Chondrocyte (in vitro differentiated cells): ENCODE measurements at regions not wholly inside any gene's neighbourhood (a gene's known extent, or its start where the extent isn't known, plus 50 kb on each side); places are given as distances from the start of the nearest gene placed in this dataset.

Source experiments
- DNase-seq: peaks from one replicate; pipeline ENCODE4 v3.0.0; 2021; ENCODE audit warnings: mixed read lengths, low spot score
- H3K27ac Mint-ChIP-seq: one replicate; pipeline ENCODE4 v1.8.0; 2021; ENCODE audit warnings: mild to moderate bottlenecking, moderate library complexity, mixed read lengths; ENCODE audit not compliant: unreplicated experiment
- H3K27me3 Mint-ChIP-seq: 2 replicates; pipeline ENCODE4 v1.8.0; 2021; ENCODE audit warnings: low read depth, mixed read lengths
- H3K36me3 Mint-ChIP-seq: 2 replicates; pipeline ENCODE4 v1.8.0; 2021; ENCODE audit warnings: low read depth, mixed read lengths
- H3K4me1 Mint-ChIP-seq: 2 replicates; pipeline ENCODE4 v1.8.0; 2021; ENCODE audit warnings: low read depth, mild to moderate bottlenecking, mixed read lengths
- H3K4me3 Mint-ChIP-seq: one replicate; pipeline ENCODE4 v1.8.0; 2021; ENCODE audit warnings: mild to moderate bottlenecking, moderate library complexity, mixed read lengths; ENCODE audit not compliant: unreplicated experiment
- H3K9me3 Mint-ChIP-seq: 2 replicates; pipeline ENCODE4 v1.8.0; 2021; ENCODE audit warnings: low read depth, mixed read lengths
- CTCF ChIP-seq: fragments of 200-600 bp; sonication (generic); IDR thresholded peaks from 2 replicates; pipeline ENCODE4 v1.5.0; 2021; ENCODE audit warnings: antibody characterized with exemption, mild to moderate bottlenecking, moderate library complexity

- no peaks in the 10 kb centered on the region for H3K4me1 Mint-ChIP-seq
- TF ChIP-seq CTCF = no peak
- no peaks in the 10 kb centered on the region for H3K36me3 Mint-ChIP-seq
- H3K27ac Mint-ChIP-seq = no peak overlapping the region
- no peaks in the 10 kb centered on the region for H3K9me3 Mint-ChIP-seq
- H3K27me3 Mint-ChIP-seq = no peaks in the 10 kb centered on the region
- DNase-seq = no peak
- no peak overlapping the region for H3K4me3 Mint-ChIP-seq
Measured at GRCh38 chr4:116395408-116395807, 690.0 kb downstream of the TRAM1L1 start.

DNA sequence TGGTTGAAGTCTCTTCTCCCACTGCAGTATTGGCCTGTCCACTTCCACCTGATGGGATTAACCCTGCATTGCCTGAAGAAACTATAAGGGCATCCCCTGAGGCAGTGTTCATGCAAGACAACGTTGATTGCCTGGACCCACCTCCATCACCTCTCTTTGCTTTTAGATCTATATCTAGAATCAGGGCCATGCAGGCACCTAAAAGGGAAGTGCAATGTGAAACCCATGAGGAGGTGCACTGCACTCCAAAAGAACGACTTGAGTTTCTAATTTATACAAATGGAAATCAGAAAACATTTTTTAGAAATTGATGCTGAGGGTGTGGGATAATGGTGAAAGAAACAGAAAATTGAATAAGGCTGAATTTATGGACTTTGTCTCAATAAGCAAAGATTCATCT lies 694.4 kb downstream of the TRAM1L1 start:
- H3K9me3 Mint-ChIP-seq = peaks cover 2% of the 10 kb centered on the region
- H3K27ac Mint-ChIP-seq = no peak overlapping the region
- no peaks in the 10 kb centered on the region for H3K27me3 Mint-ChIP-seq
- DNase-seq = no peak
- H3K36me3 Mint-ChIP-seq = no peaks in the 10 kb centered on the region
- no peak overlapping the region for H3K4me3 Mint-ChIP-seq
- TF ChIP-seq CTCF = no peak
- no peaks in the 10 kb centered on the region for H3K4me1 Mint-ChIP-seq

- H3K36me3 Mint-ChIP-seq = no peaks in the 10 kb centered on the region
Measured at GRCh38 chr4:116389139-116389538, 696.2 kb downstream of the TRAM1L1 start.

GRCh38 chr4:116387937-116388474 lies 697.4 kb downstream of the TRAM1L1 start:
- Mint-ChIP-seq H3K27me3 (no peaks in the 10 kb centered on the region), H3K36me3 (no peaks in the 10 kb centered on the region), H3K4me3 (no peak overlapping the region), H3K4me1 (no peaks in the 10 kb centered on the region), H3K9me3 (peaks cover 2% of the 10 kb centered on the region), H3K27ac (no peak overlapping the region)
- TF ChIP-seq CTCF = no peak
- no peak for DNase-seq

More at GRCh38 chr4:116389139-116389538, 696.2 kb downstream of the TRAM1L1 start:
- no peaks in the 10 kb centered on the region for H3K27me3 Mint-ChIP-seq
- H3K4me1 Mint-ChIP-seq = no peaks in the 10 kb centered on the region
- TF ChIP-seq CTCF = no peak
- H3K4me3 Mint-ChIP-seq = no peak overlapping the region
- no peak overlapping the region for H3K27ac Mint-ChIP-seq
- H3K9me3 Mint-ChIP-seq = peaks cover 2% of the 10 kb centered on the region
- DNase-seq = no peak

DNA sequence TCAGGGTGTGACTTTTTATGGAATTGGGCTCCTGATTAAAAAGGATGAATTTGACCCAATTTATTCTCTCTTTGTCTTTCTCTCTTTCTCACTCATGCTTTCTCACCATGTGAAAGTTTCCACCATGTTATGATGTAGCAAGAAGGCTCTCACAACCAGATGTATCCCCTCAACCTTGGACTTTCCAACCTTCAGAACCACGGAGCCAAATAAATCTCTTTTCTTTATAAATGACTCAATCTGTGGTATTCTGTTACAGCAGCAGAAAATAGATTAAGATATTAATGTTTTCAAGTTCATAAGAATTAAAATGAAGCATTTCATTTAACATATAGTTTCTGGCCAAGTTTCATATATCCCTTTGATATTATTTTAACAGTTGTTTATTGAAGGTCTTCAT lies 698.5 kb downstream of the TRAM1L1 start:
- Mint-ChIP-seq H3K4me1 (no peaks in the 10 kb centered on the region), H3K27ac (no peak overlapping the region), H3K36me3 (no peaks in the 10 kb centered on the region), H3K27me3 (no peaks in the 10 kb centered on the region), H3K4me3 (no peak overlapping the region), H3K9me3 (peaks cover 2% of the 10 kb centered on the region)
- no peak for TF ChIP-seq CTCF
- DNase-seq = no peak
